ENCODE measurements at regions not wholly inside any gene's neighbourhood (a gene's known extent, or its start where the extent isn't known, plus 50 kb on each side); places are given as distances from the start of the nearest gene placed in this dataset.

- no peak for DNase-seq
- Histone ChIP-seq H3K36me3 (ENCODE audit: control insufficient read depth in 4 of 4, insufficient read depth in 4 of 4, low read length in 4 of 4) (no peaks in the 10 kb centered on the region), H3K4me3 (no peak overlapping the region), H3K9ac (ENCODE audit: insufficient read depth in 1 of 2, low read length in 2 of 2) (no peak overlapping the region), H3K27me3 (ENCODE audit: control insufficient read depth in 3 of 3, insufficient read depth in 3 of 3, low read length in 2 of 3) (no peaks in the 10 kb centered on the region), H3K4me1 (ENCODE audit: control insufficient read depth in 5 of 5, insufficient read depth in 5 of 5, low read length in 5 of 5) (peaks cover 0 to 3% (median 0%) of the 10 kb centered on the region in 5 donors), H3K9me3 (ENCODE audit: control insufficient read depth in 4 of 4, insufficient read depth in 3 of 4, low read length in 3 of 4) (no peaks in the 10 kb centered on the region), H3K27ac (ENCODE audit: low read depth in 1 of 2, low read length in 1 of 2) (no peak overlapping the region)
- WGBS, 2 donors = 76 to 82% methylated on average over 6 of the region's 6 CpGs
- ATAC-seq (ENCODE audit: insufficient read depth, low FRiP score) = no peak
- TF ChIP-seq CTCF (IDR thresholded peaks at IDR 0.05; ENCODE audit: control extremely low read depth, extremely low read depth) = no peak
Observed at GRCh38 chr21:41557884-41558283, 49.9 kb upstream of the TMPRSS2 start.

Measured in lung (tissue), 11 donors.